Parathyroid adenoma (tissue), 2 donors: ENCODE measurements at regions not wholly inside any gene's neighbourhood (a gene's known extent, or its start where the extent isn't known, plus 50 kb on each side); places are given as distances from the start of the nearest gene placed in this dataset.

ENCODE experiments used
- H2AFZ ChIP-seq: fragments of 300-600 bp; sonication (generic); one replicate; pipeline ENCODE4 v1.7.0; 2017; ENCODE audit warnings: antibody characterized with exemption, mild to moderate bottlenecking
- H3K27ac ChIP-seq: fragments of 300-600 bp; sonication (generic); one replicate; pipeline ENCODE4 v1.7.0; 2017
- H3K27me3 ChIP-seq: fragments of 300-600 bp; sonication (generic); one replicate; pipeline ENCODE4 v1.7.0; 2017; ENCODE audit warnings: low read length; ENCODE audit not compliant: control insufficient read depth, insufficient read depth
- H3K36me3 ChIP-seq: fragments of 300-600 bp; sonication (generic); one replicate; pipeline ENCODE4 v1.7.0; 2017; ENCODE audit warnings: low read length; ENCODE audit not compliant: control insufficient read depth, insufficient read depth
- H3K4me1 ChIP-seq: fragments of 300-600 bp; sonication (generic); one replicate; pipeline ENCODE4 v1.7.0; 2017; ENCODE audit warnings: control low read depth
- H3K4me2 ChIP-seq: fragments of 300-600 bp; sonication (generic); one replicate; pipeline ENCODE4 v1.7.0; 2017; ENCODE audit warnings: low read length
- H3K4me3 ChIP-seq: fragments of 300-600 bp; sonication (generic); one replicate; pipeline ENCODE4 v1.7.0; 2017; ENCODE audit warnings: low read depth, low read length
- H3K79me2 ChIP-seq: fragments of 300-600 bp; sonication (generic); one replicate; pipeline ENCODE4 v1.7.0; 2017; ENCODE audit warnings: control low read depth
- H3K9ac ChIP-seq: fragments of 300-600 bp; sonication (generic); one replicate; pipeline ENCODE4 v1.7.0; 2017; ENCODE audit warnings: mild to moderate bottlenecking
- H3K9me3 ChIP-seq: fragments of 300-600 bp; sonication (generic); one replicate; pipeline ENCODE4 v1.7.0; 2017; ENCODE audit warnings: low read length; ENCODE audit not compliant: control insufficient read depth
- CTCF ChIP-seq: fragments of 300-600 bp; sonication (generic); IDR thresholded peaks from one replicate; pipeline ENCODE4 v1.7.0; 2017; ENCODE audit warnings: antibody characterized with exemption, mild to moderate bottlenecking
- donor health status: primary hyperparathyroidism.

- Histone ChIP-seq H3K27ac (no peak overlapping the region), H3K79me2 (no peaks in the 10 kb centered on the region), H2AFZ (no peak overlapping the region), H3K4me2 (no peak overlapping the region), H3K27me3 (no peaks in the 10 kb centered on the region), H3K9me3 (no peaks in the 10 kb centered on the region), H3K36me3 (no peaks in the 10 kb centered on the region), H3K9ac (no peak overlapping the region), H3K4me3 (no peak overlapping the region), H3K4me1 (no peaks in the 10 kb centered on the region)
- TF ChIP-seq CTCF = no peak
Observed at GRCh38 chr1:172758259-172758658, 99.4 kb downstream of the FASLG start.

GRCh38 chr1:172760121-172760520 is 101.2 kb downstream of the FASLG start:
- H3K27me3 ChIP-seq = no peaks in the 10 kb centered on the region
- no peaks in the 10 kb centered on the region for H3K9me3 ChIP-seq
- TF ChIP-seq CTCF = no peak
- no peaks in the 10 kb centered on the region for H3K4me1 ChIP-seq
- H3K4me3 ChIP-seq = no peak overlapping the region
- H3K4me2 ChIP-seq = no peak overlapping the region
- H3K36me3 ChIP-seq = no peaks in the 10 kb centered on the region
- H3K79me2 ChIP-seq = no peaks in the 10 kb centered on the region
- H3K27ac ChIP-seq = no peak overlapping the region
- H3K9ac ChIP-seq = no peak overlapping the region
- H2AFZ ChIP-seq = no peak overlapping the region

- Histone ChIP-seq H2AFZ (no peak overlapping the region), H3K27me3 (no peaks in the 10 kb centered on the region), H3K36me3 (no peaks in the 10 kb centered on the region), H3K9ac (no peak overlapping the region), H3K9me3 (no peaks in the 10 kb centered on the region), H3K4me2 (no peak overlapping the region), H3K4me3 (no peak overlapping the region), H3K27ac (no peak overlapping the region), H3K4me1 (no peaks in the 10 kb centered on the region), H3K79me2 (no peaks in the 10 kb centered on the region)
- TF ChIP-seq CTCF = no peak
Observed at GRCh38 chr1:172761581-172762486, 102.9 kb downstream of the FASLG start.

- no peak overlapping the region for H3K9ac ChIP-seq
Observed at GRCh38 chr1:172763057-172763456, 104.2 kb downstream of the FASLG start.

More at GRCh38 chr1:172763057-172763456, 104.2 kb downstream of the FASLG start:
- H3K36me3 ChIP-seq = no peaks in the 10 kb centered on the region
- H3K79me2 ChIP-seq = no peaks in the 10 kb centered on the region
- H3K4me2 ChIP-seq = no peak overlapping the region
- H3K27ac ChIP-seq = no peak overlapping the region
- H3K4me1 ChIP-seq = no peaks in the 10 kb centered on the region
- no peaks in the 10 kb centered on the region for H3K9me3 ChIP-seq
- H3K27me3 ChIP-seq = no peaks in the 10 kb centered on the region
- no peak overlapping the region for H3K4me3 ChIP-seq
- H2AFZ ChIP-seq = no peak overlapping the region
- no peak for TF ChIP-seq CTCF
